ENCODE measurements at regions not wholly inside any gene's neighbourhood (a gene's known extent, or its start where the extent isn't known, plus 50 kb on each side); places are given as distances from the start of the nearest gene placed in this dataset.

- intact Hi-C loops (cut with DNase I), result no loop called here
- H3K27me3 ChIP-seq, result no peaks in the 10 kb centered on the region
- H3K36me3 ChIP-seq, result no peaks in the 10 kb centered on the region
- no peaks in the 10 kb centered on the region for H3K9me3 ChIP-seq
- no peaks in the 10 kb centered on the region for H3K4me1 ChIP-seq
- no peak overlapping the region for H3K27ac ChIP-seq
- no peak for DNase-seq (ENCODE audit: low spot score in 2 of 2)
- no peak for TF ChIP-seq CTCF (IDR thresholded peaks at IDR 0.05)
- no peak overlapping the region for H3K4me3 ChIP-seq
Observed at GRCh38 chr15:45857291-45857690, 222.5 kb downstream of the SQOR start.

- Histone ChIP-seq H3K4me3 (no peak overlapping the region), H3K4me1 (no peaks in the 10 kb centered on the region), H3K36me3 (no peaks in the 10 kb centered on the region), H3K9me3 (no peaks in the 10 kb centered on the region), H3K27me3 (no peaks in the 10 kb centered on the region), H3K27ac (no peak overlapping the region)
- TF ChIP-seq CTCF (IDR thresholded peaks at IDR 0.05), result no peak
- intact Hi-C loops (cut with DNase I), result no loop called here
- no peak for DNase-seq (ENCODE audit: low spot score in 2 of 2)
Observed at GRCh38 chr15:45858491-45858890, 223.7 kb downstream of the SQOR start.

- no peak for DNase-seq (ENCODE audit: low spot score in 2 of 2)
- Histone ChIP-seq H3K4me1 (no peaks in the 10 kb centered on the region), H3K9me3 (no peaks in the 10 kb centered on the region), H3K27me3 (no peaks in the 10 kb centered on the region), H3K27ac (no peak overlapping the region), H3K4me3 (no peak overlapping the region), H3K36me3 (no peaks in the 10 kb centered on the region)
- no peak for TF ChIP-seq CTCF (IDR thresholded peaks at IDR 0.05)
- intact Hi-C loops (cut with DNase I), result no loop called here
Observed at GRCh38 chr15:45862034-45862433, 227.2 kb downstream of the SQOR start.

DNA sequence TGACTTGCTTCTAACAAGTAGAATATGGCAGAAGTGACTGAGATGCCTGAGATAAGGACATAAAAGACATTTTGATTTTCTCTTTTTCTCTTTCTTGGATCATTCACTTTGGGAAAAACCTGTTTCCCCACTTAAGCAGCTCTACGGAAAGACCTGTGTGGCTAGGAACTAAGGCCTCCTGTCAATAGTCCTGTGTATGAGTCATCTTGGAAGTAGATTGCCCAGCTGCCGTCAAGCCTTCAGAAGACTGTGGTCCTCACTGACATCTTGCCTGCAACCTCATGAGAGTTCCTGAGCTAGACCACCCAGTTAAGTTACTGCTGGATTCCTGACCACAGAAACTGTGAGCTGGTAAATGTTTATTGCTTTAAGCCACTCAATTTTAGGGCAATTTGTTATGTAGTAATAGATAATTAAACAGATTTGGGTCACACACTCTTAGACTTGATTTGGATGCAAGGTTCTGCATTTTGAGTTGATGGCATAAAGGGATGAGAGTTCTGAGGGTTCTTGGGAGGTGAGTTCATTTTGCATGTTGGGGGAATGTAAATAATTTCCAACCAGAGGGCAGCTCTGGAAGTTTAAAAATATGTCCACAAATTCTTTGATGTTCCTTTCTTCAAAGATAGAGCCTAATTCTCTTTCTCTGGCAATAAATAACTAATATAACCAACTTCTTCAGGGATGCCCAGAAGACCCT lies 229.2 kb downstream of the SQOR start:
- no peak for DNase-seq (ENCODE audit: low spot score in 2 of 2)
- no peak for TF ChIP-seq CTCF (IDR thresholded peaks at IDR 0.05)
- intact Hi-C loops (cut with DNase I), result no loop called here
- Histone ChIP-seq H3K27ac (no peak overlapping the region), H3K9me3 (no peaks in the 10 kb centered on the region), H3K27me3 (no peaks in the 10 kb centered on the region), H3K4me1 (no peaks in the 10 kb centered on the region), H3K36me3 (no peaks in the 10 kb centered on the region), H3K4me3 (no peak overlapping the region)

GRCh38 chr15:45866616-45867015 lies 231.8 kb downstream of the SQOR start:
- Histone ChIP-seq H3K4me1 (no peaks in the 10 kb centered on the region), H3K27me3 (no peaks in the 10 kb centered on the region), H3K27ac (no peak overlapping the region), H3K4me3 (no peak overlapping the region), H3K9me3 (no peaks in the 10 kb centered on the region), H3K36me3 (no peaks in the 10 kb centered on the region)
- no peak for DNase-seq (ENCODE audit: low spot score in 2 of 2)
- TF ChIP-seq CTCF (IDR thresholded peaks at IDR 0.05), result no peak
- intact Hi-C loops (cut with DNase I), result no loop called here

- intact Hi-C loops (cut with DNase I), result no loop called here
Observed at GRCh38 chr15:45867281-45867680, 232.5 kb downstream of the SQOR start.

More at GRCh38 chr15:45867281-45867680, 232.5 kb downstream of the SQOR start:
- H3K36me3 ChIP-seq, result no peaks in the 10 kb centered on the region
- no peak for DNase-seq (ENCODE audit: low spot score in 2 of 2)
- H3K4me3 ChIP-seq, result no peak overlapping the region
- no peaks in the 10 kb centered on the region for H3K4me1 ChIP-seq
- H3K27me3 ChIP-seq, result no peaks in the 10 kb centered on the region
- TF ChIP-seq CTCF (IDR thresholded peaks at IDR 0.05), result no peak
- H3K9me3 ChIP-seq, result no peaks in the 10 kb centered on the region
- H3K27ac ChIP-seq, result no peak overlapping the region
